ENCODE measurements at regions not wholly inside any gene's neighbourhood (a gene's known extent, or its start where the extent isn't known, plus 50 kb on each side); places are given as distances from the start of the nearest gene placed in this dataset.

DNA sequence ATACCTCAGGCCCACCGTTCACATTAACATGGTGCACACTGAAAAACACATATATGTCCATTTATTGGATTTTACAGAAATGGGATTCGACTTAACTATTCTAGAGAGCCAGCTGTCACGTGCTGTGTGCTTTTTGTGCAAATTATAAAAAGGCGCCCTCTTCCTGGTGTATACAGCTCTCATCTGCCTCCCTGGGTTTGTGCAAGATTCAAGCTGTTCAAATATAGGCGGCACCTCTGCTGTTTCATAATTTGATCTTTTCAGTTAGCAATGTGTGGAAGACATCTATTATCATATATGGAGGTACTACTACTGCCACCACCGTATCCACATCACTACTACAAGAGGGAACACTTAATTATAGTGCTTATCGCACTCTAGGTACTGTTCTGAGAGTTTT is 187.6 kb downstream of the EBLN2 start:
- TF ChIP-seq, protein P1, sequence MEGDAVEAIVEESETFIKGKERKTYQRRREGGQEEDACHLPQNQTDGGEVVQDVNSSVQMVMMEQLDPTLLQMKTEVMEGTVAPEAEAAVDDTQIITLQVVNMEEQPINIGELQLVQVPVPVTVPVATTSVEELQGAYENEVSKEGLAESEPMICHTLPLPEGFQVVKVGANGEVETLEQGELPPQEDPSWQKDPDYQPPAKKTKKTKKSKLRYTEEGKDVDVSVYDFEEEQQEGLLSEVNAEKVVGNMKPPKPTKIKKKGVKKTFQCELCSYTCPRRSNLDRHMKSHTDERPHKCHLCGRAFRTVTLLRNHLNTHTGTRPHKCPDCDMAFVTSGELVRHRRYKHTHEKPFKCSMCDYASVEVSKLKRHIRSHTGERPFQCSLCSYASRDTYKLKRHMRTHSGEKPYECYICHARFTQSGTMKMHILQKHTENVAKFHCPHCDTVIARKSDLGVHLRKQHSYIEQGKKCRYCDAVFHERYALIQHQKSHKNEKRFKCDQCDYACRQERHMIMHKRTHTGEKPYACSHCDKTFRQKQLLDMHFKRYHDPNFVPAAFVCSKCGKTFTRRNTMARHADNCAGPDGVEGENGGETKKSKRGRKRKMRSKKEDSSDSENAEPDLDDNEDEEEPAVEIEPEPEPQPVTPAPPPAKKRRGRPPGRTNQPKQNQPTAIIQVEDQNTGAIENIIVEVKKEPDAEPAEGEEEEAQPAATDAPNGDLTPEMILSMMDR (IDR thresholded peaks at IDR 0.05): no peak
- no peak for TF ChIP-seq POLR2A (IDR thresholded peaks at IDR 0.05)
